ENCODE measurements at regions not wholly inside any gene's neighbourhood (a gene's known extent, or its start where the extent isn't known, plus 50 kb on each side); places are given as distances from the start of the nearest gene placed in this dataset.
"Not testable (repeated sequence)": the region's sequence is repeated elsewhere in the genome, so short reads cannot be mapped to it uniquely, and the experiment has no call there.

GRCh38 chr4:12145106-12145505, 716.4 kb upstream of the HS3ST1 start:
- DNase-seq (ENCODE audit: low read depth in 3 of 3, low spot score in 2 of 3): no peak

- DNase-seq (ENCODE audit: low read depth in 3 of 3, low spot score in 2 of 3): no peak
Measured at GRCh38 chr4:12144051-12144450, 715.4 kb upstream of the HS3ST1 start.

- DNase-seq (ENCODE audit: low read depth in 3 of 3, low spot score in 2 of 3): no peak
Measured at GRCh38 chr4:12140864-12141263, 712.2 kb upstream of the HS3ST1 start.

GRCh38 chr4:12139296-12139695, 710.6 kb upstream of the HS3ST1 start:
- DNase-seq (ENCODE audit: low read depth in 3 of 3, low spot score in 2 of 3): no peak

- DNase-seq (ENCODE audit: low read depth in 3 of 3, low spot score in 2 of 3): no peak
Measured at GRCh38 chr4:12138488-12138887, 709.8 kb upstream of the HS3ST1 start.

GRCh38 chr4:12137575-12137974, 708.9 kb upstream of the HS3ST1 start:
- DNase-seq (ENCODE audit: low read depth in 3 of 3, low spot score in 2 of 3): no peak

GRCh38 chr4:12126474-12126873, 697.8 kb upstream of the HS3ST1 start:
- no peak for DNase-seq (ENCODE audit: low read depth in 3 of 3, low spot score in 2 of 3)

- DNase-seq (ENCODE audit: low read depth in 3 of 3, low spot score in 2 of 3): no peak
Measured at GRCh38 chr4:12124138-12124537, 695.4 kb upstream of the HS3ST1 start.

- no peak for DNase-seq (ENCODE audit: low read depth in 3 of 3, low spot score in 2 of 3)
Measured at GRCh38 chr4:12123707-12124106, 695.0 kb upstream of the HS3ST1 start.

- no peak for DNase-seq (ENCODE audit: low read depth in 3 of 3, low spot score in 2 of 3)
Measured at GRCh38 chr4:12122316-12122715, 693.6 kb upstream of the HS3ST1 start.

GRCh38 chr4:12120968-12121367, 692.3 kb upstream of the HS3ST1 start:
- no peak for DNase-seq (ENCODE audit: low read depth in 3 of 3, low spot score in 2 of 3)

GRCh38 chr4:12118651-12119213, 690.0 kb upstream of the HS3ST1 start:
- no peak for DNase-seq (ENCODE audit: low read depth in 3 of 3, low spot score in 2 of 3)

GRCh38 chr4:12116009-12116552, 687.4 kb upstream of the HS3ST1 start:
- no peak for DNase-seq (ENCODE audit: low read depth in 3 of 3, low spot score in 2 of 3)

GRCh38 chr4:12110627-12111026, 681.9 kb upstream of the HS3ST1 start:
- DNase-seq (ENCODE audit: low read depth in 3 of 3, low spot score in 2 of 3): no peak

- DNase-seq (ENCODE audit: low read depth in 3 of 3, low spot score in 2 of 3): not testable (repeated sequence)
Measured at GRCh38 chr4:12109056-12109455, 680.4 kb upstream of the HS3ST1 start.

GRCh38 chr4:12105519-12105918, 676.8 kb upstream of the HS3ST1 start:
- no peak for DNase-seq (ENCODE audit: low read depth in 3 of 3, low spot score in 2 of 3)

GRCh38 chr4:12089920-12090319, 661.2 kb upstream of the HS3ST1 start:
- not testable (repeated sequence) for DNase-seq (ENCODE audit: low read depth in 3 of 3, low spot score in 2 of 3)

- no peak for DNase-seq (ENCODE audit: low read depth in 3 of 3, low spot score in 2 of 3)
Measured at GRCh38 chr4:12084690-12085089, 656.0 kb upstream of the HS3ST1 start.

- peak in 2 of 3 donors; percentile 13 to 47 for DNase-seq (ENCODE audit: low read depth in 3 of 3, low spot score in 2 of 3)
Measured at GRCh38 chr4:12071316-12071715, 642.6 kb upstream of the HS3ST1 start.

GRCh38 chr4:12053966-12054365, 625.3 kb upstream of the HS3ST1 start:
- no peak for DNase-seq (ENCODE audit: low read depth in 3 of 3, low spot score in 2 of 3)

GRCh38 chr4:12053556-12053955, 624.9 kb upstream of the HS3ST1 start:
- no peak for DNase-seq (ENCODE audit: low read depth in 3 of 3, low spot score in 2 of 3)

GRCh38 chr4:12050357-12050756, 621.7 kb upstream of the HS3ST1 start:
- no peak for DNase-seq (ENCODE audit: low read depth in 3 of 3, low spot score in 2 of 3)

- DNase-seq (ENCODE audit: low read depth in 3 of 3, low spot score in 2 of 3): no peak
Measured at GRCh38 chr4:12042818-12043217, 614.1 kb upstream of the HS3ST1 start.

All from right renal cortex interstitium (tissue), 3 donors.